NT2/D1 (cell line): ENCODE measurements at regions not wholly inside any gene's neighbourhood (a gene's known extent, or its start where the extent isn't known, plus 50 kb on each side); places are given as distances from the start of the nearest gene placed in this dataset.

ENCODE experiments used
- DNase-seq: peaks from one replicate; pipeline ENCODE4 v3.0.0-alpha.2; 2011; ENCODE audit warnings: low read depth, low spot score
- H3K27me3 ChIP-seq: 2 replicates; pipeline ENCODE4 v1.6.0; 2011; ENCODE audit warnings: mild to moderate bottlenecking; ENCODE audit not compliant: insufficient read length, insufficient read depth
- H3K36me3 ChIP-seq: 2 replicates; pipeline ENCODE4 v1.6.1; 2011; ENCODE audit warnings: mild to moderate bottlenecking, low read length, mixed read lengths; ENCODE audit not compliant: insufficient read depth, insufficient read length
- H3K4me1 ChIP-seq: 2 replicates; pipeline ENCODE4 v1.5.1; 2011; ENCODE audit not compliant: insufficient read depth, insufficient read length
- H3K4me3 ChIP-seq: 2 replicates; pipeline ENCODE4 v1.5.1; 2011; ENCODE audit warnings: low read depth; ENCODE audit not compliant: insufficient read length
- H3K9ac ChIP-seq: 2 replicates; pipeline ENCODE4 v1.6.0; 2011; ENCODE audit warnings: low read depth; ENCODE audit not compliant: insufficient read length
- H3K9me3 ChIP-seq: 2 replicates; pipeline ENCODE4 v1.5.1; 2011; ENCODE audit warnings: mild to moderate bottlenecking, low read length; ENCODE audit not compliant: insufficient read depth
- SUZ12 ChIP-seq: IDR thresholded peaks from 2 replicates; pipeline ENCODE4 v1.6.1; 2011; ENCODE audit not compliant: insufficient read length, insufficient read depth; ENCODE audit errors: extremely low read depth
- YY1 ChIP-seq: IDR thresholded peaks from 2 replicates; pipeline ENCODE4 v1.6.1; 2011; ENCODE audit not compliant: insufficient read length, insufficient read depth
- ZNF274 ChIP-seq: IDR thresholded peaks from 2 replicates; pipeline ENCODE4 v1.6.1; 2011; ENCODE audit warnings: mild to moderate bottlenecking, low read depth, low read length

DNA sequence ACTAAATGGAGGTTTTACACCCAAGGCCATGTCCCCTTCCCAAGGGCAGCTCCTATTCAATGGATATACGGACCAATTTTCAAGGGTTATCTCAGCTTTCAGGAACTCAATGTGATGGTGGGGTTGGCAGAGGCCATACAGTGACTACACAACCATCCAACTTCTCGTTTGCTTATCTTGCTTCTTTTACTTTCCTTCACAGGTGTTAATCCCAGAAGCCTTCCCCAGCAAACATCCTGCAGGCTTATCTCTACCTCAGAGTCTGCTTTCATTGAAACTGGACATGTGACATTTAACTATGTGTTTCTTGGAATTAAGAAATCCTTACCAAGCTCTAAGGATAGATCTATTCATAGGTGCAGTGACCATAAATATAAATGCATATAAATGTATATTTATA lies 443.8 kb upstream of the CDH20 start:
- no peaks in the 10 kb centered on the region for H3K36me3 ChIP-seq
- no peaks in the 10 kb centered on the region for H3K27me3 ChIP-seq
- no peak overlapping the region for H3K4me3 ChIP-seq
- no peak for TF ChIP-seq ZNF274
- no peak for TF ChIP-seq YY1
- TF ChIP-seq SUZ12: no peak
- no peak for DNase-seq
- no peak overlapping the region for H3K9ac ChIP-seq
- no peaks in the 10 kb centered on the region for H3K4me1 ChIP-seq
- H3K9me3 ChIP-seq: no peaks in the 10 kb centered on the region

DNA sequence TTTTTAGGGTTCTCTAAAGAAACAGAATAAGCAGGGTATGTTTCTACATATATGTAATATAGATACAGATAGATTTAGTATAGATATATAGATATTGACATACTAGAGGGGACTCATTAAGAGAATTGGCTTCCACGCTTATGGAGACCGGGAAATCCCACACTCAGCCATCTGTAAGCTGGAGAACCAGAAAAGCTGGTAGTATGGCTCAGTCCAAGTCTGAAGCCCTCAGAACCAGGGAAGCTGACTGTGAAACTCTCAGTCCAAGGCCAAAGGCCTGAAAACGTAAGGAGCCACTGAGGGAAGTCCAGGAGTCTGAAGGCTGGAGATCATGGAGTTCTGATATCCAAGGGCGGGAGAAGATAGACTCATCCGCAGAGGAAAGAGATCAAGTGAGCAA lies 441.3 kb upstream of the CDH20 start:
- H3K36me3 ChIP-seq: no peaks in the 10 kb centered on the region
- no peaks in the 10 kb centered on the region for H3K9me3 ChIP-seq
- TF ChIP-seq YY1: no peak
- no peak for TF ChIP-seq ZNF274
- no peak for TF ChIP-seq SUZ12
- no peak for DNase-seq
- H3K9ac ChIP-seq: no peak overlapping the region
- H3K4me3 ChIP-seq: no peak overlapping the region
- H3K27me3 ChIP-seq: no peaks in the 10 kb centered on the region
- H3K4me1 ChIP-seq: no peaks in the 10 kb centered on the region

DNA sequence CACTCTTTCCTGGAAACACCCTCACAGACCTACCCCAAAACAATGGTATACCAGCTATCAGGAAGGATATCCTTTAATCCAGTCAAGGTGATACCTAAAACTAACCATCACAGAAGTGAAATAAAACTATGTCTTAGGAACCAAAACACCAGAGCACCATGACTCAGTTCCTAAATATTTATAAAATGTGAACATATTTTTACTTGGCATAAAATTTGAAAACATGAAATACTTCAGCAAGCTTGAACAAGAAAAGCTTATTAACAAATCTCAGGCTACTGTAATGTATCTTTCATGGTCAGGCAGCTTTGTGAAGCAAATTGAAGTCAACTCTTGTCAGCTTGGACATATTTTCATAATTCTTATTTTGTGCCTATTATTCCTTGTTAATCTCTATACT lies 440.8 kb upstream of the CDH20 start:
- Histone ChIP-seq H3K27me3 (no peaks in the 10 kb centered on the region), H3K4me1 (no peaks in the 10 kb centered on the region), H3K36me3 (no peaks in the 10 kb centered on the region), H3K9me3 (no peaks in the 10 kb centered on the region), H3K9ac (no peak overlapping the region), H3K4me3 (no peak overlapping the region)
- no peak for DNase-seq
- TF ChIP-seq ZNF274 (no peak), SUZ12 (no peak), YY1 (no peak)

DNA sequence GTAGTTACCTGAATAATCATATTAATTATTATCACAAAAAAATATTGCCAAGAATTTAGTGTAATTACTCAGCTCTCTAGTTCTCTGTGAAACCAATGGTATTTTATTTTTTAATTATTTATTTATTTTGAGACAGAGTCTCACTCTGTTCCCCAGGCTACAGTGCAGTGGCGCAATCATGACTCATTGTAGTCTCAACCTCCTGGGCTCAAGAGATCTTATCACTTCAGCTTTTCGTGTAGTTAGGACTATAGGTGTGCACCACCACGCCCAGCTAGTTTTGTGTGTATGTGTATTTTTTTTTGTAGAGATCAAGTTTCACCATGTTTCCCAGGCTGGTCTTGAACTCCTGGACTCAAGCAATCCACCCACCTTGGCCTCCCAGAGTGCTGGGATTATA lies 440.4 kb upstream of the CDH20 start:
- DNase-seq: no peak
- TF ChIP-seq YY1 (no peak), SUZ12 (no peak), ZNF274 (no peak)
- Histone ChIP-seq H3K27me3 (no peaks in the 10 kb centered on the region), H3K36me3 (no peaks in the 10 kb centered on the region), H3K9me3 (no peaks in the 10 kb centered on the region), H3K4me3 (no peak overlapping the region), H3K4me1 (no peaks in the 10 kb centered on the region), H3K9ac (no peak overlapping the region)

DNA sequence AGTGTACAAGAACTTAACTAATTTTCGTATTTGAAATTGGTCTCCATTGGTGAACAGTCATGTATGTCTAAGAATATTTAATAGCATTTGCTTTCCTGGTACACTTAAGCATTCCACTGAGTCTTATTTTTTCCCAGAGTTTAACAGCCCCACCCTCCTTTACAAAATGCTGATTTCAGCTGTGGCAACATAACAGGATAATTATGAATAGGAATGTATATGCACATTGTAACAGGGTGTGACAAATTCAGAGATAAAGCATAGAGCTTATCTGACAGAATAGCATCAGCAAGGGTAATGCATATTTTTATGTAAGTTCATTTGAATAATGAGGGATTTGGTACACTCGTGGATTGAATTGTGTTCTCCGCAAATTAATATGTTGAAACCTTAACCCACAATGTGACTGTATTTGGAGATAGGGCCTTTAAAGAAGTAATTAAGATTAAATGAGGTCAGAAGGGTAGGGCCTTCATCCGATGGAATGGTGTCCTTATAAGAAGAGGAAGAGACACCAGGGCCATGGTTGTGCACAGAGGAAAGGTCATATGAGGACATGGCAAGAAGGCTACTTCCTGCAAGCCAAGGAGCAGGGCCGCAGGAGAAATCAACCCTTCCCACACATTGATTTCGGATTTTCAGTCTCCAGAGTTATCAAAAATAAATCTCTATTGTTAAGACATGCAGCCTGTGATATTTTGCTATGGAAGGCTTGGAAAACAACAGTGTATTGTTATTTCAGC lies 439.7 kb upstream of the CDH20 start:
- Histone ChIP-seq H3K4me1 (no peaks in the 10 kb centered on the region), H3K9ac (no peak overlapping the region), H3K4me3 (no peak overlapping the region), H3K36me3 (no peaks in the 10 kb centered on the region), H3K9me3 (no peaks in the 10 kb centered on the region), H3K27me3 (no peaks in the 10 kb centered on the region)
- TF ChIP-seq ZNF274 (no peak), SUZ12 (no peak), YY1 (no peak)
- no peak for DNase-seq

DNA sequence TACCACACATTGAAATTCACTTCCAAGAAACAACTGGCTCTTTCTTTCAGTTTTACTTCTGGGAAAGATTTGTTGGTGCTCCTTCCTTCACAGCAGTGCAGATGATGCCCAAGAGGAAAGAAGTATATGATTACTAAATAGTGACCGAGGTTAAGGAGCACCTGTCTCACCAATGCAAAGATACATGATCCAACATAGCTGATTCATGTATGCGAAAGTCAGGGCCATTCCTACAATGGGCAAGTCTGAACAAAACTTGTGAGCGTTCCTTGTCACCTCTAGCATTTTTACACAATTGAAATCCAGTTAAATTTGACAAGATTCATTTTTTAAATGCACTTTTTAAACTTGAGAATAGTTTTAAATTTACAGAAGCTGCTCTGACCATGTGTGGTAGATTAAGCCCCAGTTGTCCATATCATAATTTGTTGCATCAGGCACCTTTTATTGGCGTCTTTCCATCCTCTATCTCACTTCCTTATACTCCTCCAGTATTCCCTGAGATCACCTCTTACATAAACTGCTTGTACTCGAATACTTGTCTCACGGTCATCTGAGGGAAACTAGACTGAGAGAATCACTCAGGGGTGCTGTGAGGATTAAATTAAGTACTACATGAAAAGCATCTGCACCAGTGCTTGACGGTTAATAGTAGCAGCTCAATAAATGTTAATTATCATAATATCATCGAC lies 438.8 kb upstream of the CDH20 start:
- DNase-seq: no peak
- H3K36me3 ChIP-seq: no peaks in the 10 kb centered on the region
- no peaks in the 10 kb centered on the region for H3K27me3 ChIP-seq
- TF ChIP-seq ZNF274 (no peak), YY1 (no peak), SUZ12 (no peak)
- H3K9me3 ChIP-seq: no peaks in the 10 kb centered on the region
- no peak overlapping the region for H3K4me3 ChIP-seq
- H3K9ac ChIP-seq: no peak overlapping the region
- no peaks in the 10 kb centered on the region for H3K4me1 ChIP-seq

DNA sequence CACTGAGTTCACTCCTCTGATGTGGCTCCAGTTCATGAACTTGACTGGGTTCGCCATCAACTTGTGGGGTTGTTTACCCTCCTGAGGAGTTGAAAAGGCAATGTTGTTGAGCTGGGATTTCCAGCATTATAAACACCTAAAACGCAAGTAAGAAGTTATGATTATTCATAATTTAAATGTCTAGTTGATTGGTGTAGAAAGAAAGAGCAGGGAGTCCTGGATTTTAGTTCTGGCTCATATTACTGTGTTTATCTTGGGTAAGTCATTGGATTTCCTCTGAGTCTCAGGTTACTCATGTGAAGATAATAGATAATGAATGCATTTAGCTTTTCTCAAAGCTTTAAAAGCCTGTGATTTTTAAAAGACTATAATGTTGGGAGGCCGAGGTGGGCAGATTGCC lies 438.0 kb upstream of the CDH20 start:
- Histone ChIP-seq H3K9ac (no peak overlapping the region), H3K4me3 (no peak overlapping the region), H3K27me3 (no peaks in the 10 kb centered on the region), H3K36me3 (no peaks in the 10 kb centered on the region), H3K9me3 (no peaks in the 10 kb centered on the region), H3K4me1 (no peaks in the 10 kb centered on the region)
- TF ChIP-seq YY1 (no peak), SUZ12 (no peak), ZNF274 (no peak)
- DNase-seq: no peak

DNA sequence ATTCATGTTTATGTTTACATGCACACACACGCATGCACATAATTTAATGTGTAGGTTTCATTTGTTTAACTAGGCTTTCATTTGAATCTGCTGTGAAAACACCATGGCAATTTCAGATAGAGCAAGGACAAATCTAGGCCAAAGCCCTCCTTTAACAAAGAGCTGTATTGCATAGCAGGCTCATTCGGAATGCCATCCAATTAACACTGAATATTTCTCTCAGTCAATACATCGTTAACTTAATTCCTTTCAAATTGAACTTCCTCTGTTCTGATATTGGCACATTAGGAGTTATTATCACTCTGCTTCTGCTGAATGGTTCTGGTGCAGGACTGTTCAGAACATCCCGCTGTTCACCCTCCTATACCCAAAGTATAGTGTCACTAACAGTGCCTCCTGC lies 435.1 kb upstream of the CDH20 start:
- no peak for DNase-seq
- Histone ChIP-seq H3K4me3 (no peak overlapping the region), H3K36me3 (no peaks in the 10 kb centered on the region), H3K9ac (no peak overlapping the region), H3K9me3 (no peaks in the 10 kb centered on the region), H3K27me3 (no peaks in the 10 kb centered on the region), H3K4me1 (no peaks in the 10 kb centered on the region)
- no peak for TF ChIP-seq SUZ12
